Activated naive CD4-positive, alpha-beta T cell treated with anti-CD3 and anti-CD28 coated beads, Interleukin-2, amount 10 ng/mL, durations not matched to agents 7 days and 5 days (primary cell): ENCODE measurements at regions not wholly inside any gene's neighbourhood (a gene's known extent, or its start where the extent isn't known, plus 50 kb on each side); places are given as distances from the start of the nearest gene placed in this dataset.

ENCODE experiments used
- CTCF ChIA-PET: fragments of 350-600 bp; sonication (Branson Sonifier 250); formaldehyde crosslinking; loops from one replicate; lab custom pipeline; 2021; ENCODE audit warnings: antibody characterized with exemption; lab: Charles Lee
- DNase-seq: peaks from one replicate; pipeline ENCODE4 v3.0.0-alpha.2; 2020
- H3K27ac Mint-ChIP-seq: one replicate; pipeline ENCODE4 v1.8.0; 2021; ENCODE audit warnings: mild to moderate bottlenecking, moderate library complexity, mixed read lengths
- H3K27me3 Mint-ChIP-seq: one replicate; pipeline ENCODE4 v1.8.0; 2021; ENCODE audit warnings: mild to moderate bottlenecking, mixed read lengths
- H3K36me3 Mint-ChIP-seq: one replicate; pipeline ENCODE4 v1.8.0; 2021; ENCODE audit warnings: mixed read lengths
- H3K4me1 Mint-ChIP-seq: one replicate; pipeline ENCODE4 v1.8.0; 2021; ENCODE audit warnings: mixed read lengths
- H3K4me3 Mint-ChIP-seq: one replicate; pipeline ENCODE4 v1.8.0; 2021; ENCODE audit warnings: mild to moderate bottlenecking, moderate library complexity, mixed read lengths
- H3K9me3 Mint-ChIP-seq: one replicate; pipeline ENCODE4 v1.8.0; 2021; ENCODE audit warnings: mixed read lengths

DNA sequence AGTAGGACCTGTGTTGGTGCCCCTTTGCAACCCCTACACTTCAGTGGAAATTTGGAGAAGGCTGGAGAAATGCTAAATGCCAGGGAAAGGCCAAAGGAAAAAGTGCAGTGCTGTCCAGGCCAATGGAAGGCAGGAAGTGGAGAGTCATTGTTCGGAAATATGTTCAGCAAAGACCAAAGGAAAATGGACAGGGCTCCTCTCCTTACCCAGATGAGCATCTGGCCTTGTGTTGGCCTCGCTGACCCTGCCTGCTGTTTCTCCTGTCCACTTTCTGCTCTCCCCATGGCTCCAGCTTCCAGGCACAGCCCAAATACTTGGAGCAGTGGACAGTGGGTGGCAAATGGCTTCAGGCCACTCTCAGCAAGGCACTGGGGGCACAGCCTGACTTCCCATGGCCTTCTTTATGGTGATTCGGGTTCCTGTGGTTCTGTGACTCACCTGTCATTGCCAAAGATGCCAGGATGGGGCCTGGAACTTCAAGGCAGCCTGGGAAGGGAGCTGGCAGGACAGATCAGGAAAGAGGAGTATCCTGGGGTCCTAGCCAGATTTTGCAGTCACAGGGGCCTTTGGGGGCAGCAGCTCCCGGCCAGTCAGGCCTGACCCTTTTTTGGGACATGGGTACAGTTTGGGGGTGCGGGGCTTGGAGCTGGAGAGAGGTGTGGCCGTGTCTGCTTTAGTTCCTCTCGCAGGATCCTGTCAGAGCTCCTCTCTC, 190.9 kb upstream of the SLC24A3 start:
- H3K9me3 Mint-ChIP-seq: no peaks in the 10 kb centered on the region
- H3K27me3 Mint-ChIP-seq: no peaks in the 10 kb centered on the region
- no peaks in the 10 kb centered on the region for H3K36me3 Mint-ChIP-seq
- no peaks in the 10 kb centered on the region for H3K4me1 Mint-ChIP-seq
- no peak for DNase-seq
- no peak overlapping the region for H3K4me3 Mint-ChIP-seq
- CTCF ChIA-PET: no interaction called here
- no peak overlapping the region for H3K27ac Mint-ChIP-seq

DNA sequence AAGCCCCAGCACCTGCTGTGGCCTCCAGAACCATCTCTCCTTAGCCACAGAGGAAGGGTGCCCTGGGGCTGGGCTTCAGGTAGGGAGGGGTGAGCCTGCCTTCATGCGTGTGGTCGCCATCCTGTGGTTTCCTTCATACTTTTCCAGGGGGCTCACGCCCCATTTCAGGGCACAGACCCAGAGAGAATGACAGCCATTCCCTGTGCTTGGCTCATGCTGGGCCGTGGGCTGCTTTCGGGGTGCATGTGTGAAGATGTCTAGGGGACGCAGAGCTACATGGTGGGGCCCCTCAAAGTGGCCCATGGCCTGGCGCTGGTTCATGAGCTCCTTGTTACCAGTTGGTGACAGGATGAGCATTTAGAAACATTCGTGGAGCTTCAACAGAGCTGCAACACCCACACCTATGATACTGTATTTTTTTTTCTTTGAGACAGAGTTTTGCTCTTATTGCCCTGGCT, 190.3 kb upstream of the SLC24A3 start:
- no peaks in the 10 kb centered on the region for H3K9me3 Mint-ChIP-seq
- no peaks in the 10 kb centered on the region for H3K27me3 Mint-ChIP-seq
- H3K4me1 Mint-ChIP-seq: no peaks in the 10 kb centered on the region
- CTCF ChIA-PET: no interaction called here
- no peak overlapping the region for H3K4me3 Mint-ChIP-seq
- H3K36me3 Mint-ChIP-seq: no peaks in the 10 kb centered on the region
- H3K27ac Mint-ChIP-seq: no peak overlapping the region
- no peak for DNase-seq

- H3K4me3 Mint-ChIP-seq: no peak overlapping the region
- no peak for DNase-seq
- no peaks in the 10 kb centered on the region for H3K27me3 Mint-ChIP-seq
- CTCF ChIA-PET: no interaction called here
- H3K4me1 Mint-ChIP-seq: no peaks in the 10 kb centered on the region
- no peaks in the 10 kb centered on the region for H3K9me3 Mint-ChIP-seq
- H3K36me3 Mint-ChIP-seq: no peaks in the 10 kb centered on the region
- no peak overlapping the region for H3K27ac Mint-ChIP-seq
These were observed 189.5 kb upstream of the SLC24A3 start for GRCh38 chr20:19022791-19023448.

DNA sequence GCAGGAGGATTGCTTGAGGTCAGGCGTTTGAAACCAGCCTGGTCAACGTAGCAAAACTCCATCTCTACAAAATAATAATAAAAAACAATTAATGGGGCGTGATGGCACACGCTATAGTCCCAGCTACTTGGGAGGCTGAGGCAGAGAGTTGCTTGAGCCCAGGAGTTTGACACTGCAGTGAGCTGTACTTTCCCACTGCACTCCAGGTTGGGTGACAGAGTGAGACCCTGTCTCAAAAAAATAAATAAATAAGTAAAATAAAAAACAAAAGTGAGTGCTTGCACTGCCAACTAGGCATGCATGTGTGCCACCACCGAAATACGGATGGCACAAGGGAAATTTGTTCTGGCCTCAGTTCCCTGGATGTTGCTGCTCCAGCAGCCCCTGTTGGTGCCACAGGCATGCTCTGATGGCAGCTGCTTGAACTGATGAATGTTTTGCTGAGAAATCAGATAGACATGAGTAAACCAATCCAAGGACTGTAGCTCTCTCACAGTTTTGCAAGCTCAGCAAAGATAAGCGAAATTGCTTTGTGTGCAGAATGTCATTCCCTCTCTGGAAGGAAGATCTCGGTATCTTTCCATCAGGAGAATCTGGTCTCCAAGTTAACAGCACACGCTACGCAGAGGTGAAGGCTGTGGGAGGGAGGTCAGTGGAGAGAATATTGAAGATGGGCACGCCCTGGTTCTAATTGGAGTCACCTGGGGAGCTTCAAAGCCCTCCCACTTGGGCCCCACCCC, 188.0 kb upstream of the SLC24A3 start:
- CTCF ChIA-PET: no interaction called here
- H3K27me3 Mint-ChIP-seq: no peaks in the 10 kb centered on the region
- H3K36me3 Mint-ChIP-seq: no peaks in the 10 kb centered on the region

GRCh38 chr20:19025430-19026120, 186.9 kb upstream of the SLC24A3 start:
- H3K27ac Mint-ChIP-seq: no peak overlapping the region
- no peaks in the 10 kb centered on the region for H3K4me1 Mint-ChIP-seq
- no peaks in the 10 kb centered on the region for H3K36me3 Mint-ChIP-seq
- H3K4me3 Mint-ChIP-seq: no peak overlapping the region
- H3K27me3 Mint-ChIP-seq: no peaks in the 10 kb centered on the region
- no peaks in the 10 kb centered on the region for H3K9me3 Mint-ChIP-seq
- CTCF ChIA-PET: no interaction called here
- no peak for DNase-seq

More for the DNA sequence above, 188.0 kb upstream of the SLC24A3 start:
- Mint-ChIP-seq H3K4me3 (no peak overlapping the region), H3K4me1 (no peaks in the 10 kb centered on the region), H3K9me3 (no peaks in the 10 kb centered on the region), H3K27ac (no peak overlapping the region)
- no peak for DNase-seq

GRCh38 chr20:19026121-19026878, 186.1 kb upstream of the SLC24A3 start:
- CTCF ChIA-PET: no interaction called here
- Mint-ChIP-seq H3K9me3 (no peaks in the 10 kb centered on the region), H3K4me1 (no peaks in the 10 kb centered on the region), H3K27me3 (no peaks in the 10 kb centered on the region), H3K36me3 (no peaks in the 10 kb centered on the region), H3K27ac (no peak overlapping the region), H3K4me3 (no peak overlapping the region)
- no peak for DNase-seq

- Mint-ChIP-seq H3K27ac (no peak overlapping the region), H3K9me3 (no peaks in the 10 kb centered on the region), H3K36me3 (no peaks in the 10 kb centered on the region), H3K4me3 (no peak overlapping the region), H3K4me1 (no peaks in the 10 kb centered on the region), H3K27me3 (no peaks in the 10 kb centered on the region)
- no peak for DNase-seq
- CTCF ChIA-PET: no interaction called here
These were observed 185.4 kb upstream of the SLC24A3 start for GRCh38 chr20:19026901-19027644.

GRCh38 chr20:19027971-19028370, 184.5 kb upstream of the SLC24A3 start:
- Mint-ChIP-seq H3K36me3 (no peaks in the 10 kb centered on the region), H3K4me3 (no peak overlapping the region), H3K27me3 (no peaks in the 10 kb centered on the region), H3K27ac (no peak overlapping the region), H3K9me3 (no peaks in the 10 kb centered on the region), H3K4me1 (no peaks in the 10 kb centered on the region)
- DNase-seq: no peak
- CTCF ChIA-PET: no interaction called here

GRCh38 chr20:19041787-19042186, 170.7 kb upstream of the SLC24A3 start:
- CTCF ChIA-PET: interaction anchor here (1.8 kb wide), 1 partner anchor 15 kb away, joined by 4 read pairs; no protein-coding TSS in a partner anchor
- Mint-ChIP-seq H3K9me3 (no peaks in the 10 kb centered on the region), H3K4me3 (no peak overlapping the region), H3K36me3 (no peaks in the 10 kb centered on the region), H3K27me3 (no peaks in the 10 kb centered on the region), H3K4me1 (no peaks in the 10 kb centered on the region), H3K27ac (no peak overlapping the region)
- DNase-seq: no peak

GRCh38 chr20:19045371-19045770, 167.1 kb upstream of the SLC24A3 start:
- no peaks in the 10 kb centered on the region for H3K4me1 Mint-ChIP-seq
- CTCF ChIA-PET: no interaction called here
- no peaks in the 10 kb centered on the region for H3K36me3 Mint-ChIP-seq
- no peaks in the 10 kb centered on the region for H3K27me3 Mint-ChIP-seq
- DNase-seq: no peak
- no peak overlapping the region for H3K27ac Mint-ChIP-seq
- no peak overlapping the region for H3K4me3 Mint-ChIP-seq
- H3K9me3 Mint-ChIP-seq: no peaks in the 10 kb centered on the region

DNA sequence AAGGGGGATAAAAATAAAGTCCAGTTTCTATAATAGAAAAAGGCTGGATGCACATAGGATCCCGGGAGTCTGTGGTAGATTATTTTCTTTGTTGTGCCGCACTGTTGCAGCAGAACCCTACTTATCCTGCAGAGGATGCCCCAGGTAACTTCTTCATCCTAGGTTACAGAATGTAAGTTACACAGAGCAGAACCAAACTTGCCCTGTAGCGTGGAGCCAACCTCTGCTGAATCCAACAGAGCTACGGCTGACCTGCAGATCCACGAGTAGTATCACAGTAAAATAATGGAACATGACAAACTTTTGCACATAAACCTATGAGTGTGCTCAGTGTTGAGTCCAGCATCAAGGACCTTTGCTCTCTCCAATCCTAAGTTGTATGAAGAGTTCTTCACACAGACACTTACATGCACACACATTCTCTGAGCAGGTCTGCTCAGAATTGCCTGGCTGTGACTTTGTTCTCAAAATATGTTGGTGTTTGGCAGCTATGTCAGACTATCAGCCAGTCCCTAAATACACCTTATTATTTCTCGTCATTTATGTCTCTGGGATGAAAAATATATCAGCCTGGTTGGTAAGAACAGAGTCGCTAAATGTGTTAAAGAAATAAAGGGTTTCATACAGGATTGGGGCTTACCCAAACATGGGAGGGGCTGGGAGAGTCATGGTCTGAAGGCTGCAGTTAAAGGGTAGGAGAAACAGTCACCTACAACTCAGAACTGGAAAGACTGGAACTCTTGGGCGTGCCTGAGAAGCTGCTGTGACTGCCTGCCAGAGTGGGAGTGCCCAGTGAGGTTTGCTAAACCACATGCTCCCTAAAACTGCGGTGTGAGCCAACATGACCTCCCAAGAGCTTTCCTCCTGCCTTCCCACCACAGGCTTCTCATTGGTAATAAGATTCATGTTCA, 165.1 kb upstream of the SLC24A3 start:
- H3K27ac Mint-ChIP-seq: no peak overlapping the region
- no peak overlapping the region for H3K4me3 Mint-ChIP-seq
- H3K9me3 Mint-ChIP-seq: no peaks in the 10 kb centered on the region
- no peaks in the 10 kb centered on the region for H3K36me3 Mint-ChIP-seq
- no peaks in the 10 kb centered on the region for H3K4me1 Mint-ChIP-seq
- H3K27me3 Mint-ChIP-seq: no peaks in the 10 kb centered on the region
- DNase-seq: no peak
- CTCF ChIA-PET: interaction anchor here (0.7 kb wide), 1 partner anchor 30 kb away, joined by 3 read pairs; no protein-coding TSS in a partner anchor

DNA sequence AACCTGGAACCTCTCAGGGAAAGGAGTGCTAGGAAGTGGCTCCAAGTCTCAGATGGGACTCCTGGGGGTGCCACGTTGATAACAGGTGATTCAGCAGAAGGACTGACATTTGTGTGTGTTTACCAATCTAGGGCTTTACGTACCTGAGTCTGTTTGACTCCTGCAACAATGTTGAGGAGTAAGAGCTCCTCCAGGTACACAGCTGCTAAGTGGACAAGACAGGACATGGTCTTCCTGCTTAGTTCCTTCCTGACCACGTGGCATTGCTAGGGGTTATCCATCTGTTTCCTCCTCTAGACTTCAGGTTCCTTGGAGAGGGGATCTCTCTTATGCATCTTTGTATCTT, 164.5 kb upstream of the SLC24A3 start:
- H3K27me3 Mint-ChIP-seq: no peaks in the 10 kb centered on the region
- CTCF ChIA-PET: interaction anchor here (0.7 kb wide), 1 partner anchor 31 kb away, joined by 3 read pairs; no protein-coding TSS in a partner anchor
- no peak overlapping the region for H3K27ac Mint-ChIP-seq
- no peaks in the 10 kb centered on the region for H3K4me1 Mint-ChIP-seq
- H3K4me3 Mint-ChIP-seq: no peak overlapping the region
- no peaks in the 10 kb centered on the region for H3K9me3 Mint-ChIP-seq
- no peak for DNase-seq
- no peaks in the 10 kb centered on the region for H3K36me3 Mint-ChIP-seq
